ENCODE measurements at regions not wholly inside any gene's neighbourhood (a gene's known extent, or its start where the extent isn't known, plus 50 kb on each side); places are given as distances from the start of the nearest gene placed in this dataset.

DNA sequence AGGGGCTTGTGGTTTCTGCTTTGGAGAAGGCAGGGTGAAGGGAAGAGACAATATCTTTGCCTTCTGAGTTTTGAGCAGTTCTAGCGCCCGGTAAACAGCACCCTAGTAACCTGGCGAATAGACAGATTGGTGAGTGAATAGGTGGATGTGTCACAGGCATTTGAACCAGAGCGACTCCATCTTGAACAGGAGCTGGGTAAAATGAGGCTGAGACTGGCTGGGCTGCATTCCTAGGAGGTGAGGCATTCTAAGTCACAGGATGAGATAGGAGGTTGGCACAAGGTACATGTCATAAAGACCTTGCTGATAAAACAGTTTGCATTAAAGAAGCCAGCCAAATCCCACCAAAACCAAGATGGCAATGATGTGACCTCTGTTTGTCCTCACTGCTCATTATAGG is 643.6 kb upstream of the TMEM132C start:
- CTCF ChIA-PET, result interaction anchor here (0.9 kb wide), 1 partner anchor 54 kb away, joined by 3 read pairs; no protein-coding TSS in a partner anchor
- Histone ChIP-seq H3K79me2 (ENCODE audit: control insufficient read depth, insufficient read depth, low read length) (no peaks in the 10 kb centered on the region), H3K36me3 (ENCODE audit: control insufficient read depth in 2 of 2, insufficient read depth in 2 of 2, low read length in 1 of 2) (no peaks in the 10 kb centered on the region), H4K20me1 (ENCODE audit: control insufficient read depth, insufficient read depth) (no peaks in the 10 kb centered on the region), H3K4me1 (ENCODE audit: control insufficient read depth, insufficient read depth, low read length) (no peaks in the 10 kb centered on the region), H3K9me3 (replicated peaks; ENCODE audit: control insufficient read depth, insufficient read depth, low read length) (no peaks in the 10 kb centered on the region; the same call in 2 of the 3 replicates), H3K4me2 (ENCODE audit: control insufficient read depth, insufficient read depth) (no peak overlapping the region), H3K4me3 (no peak overlapping the region), H2AFZ (ENCODE audit: control insufficient read depth, low read depth, low read length) (no peak overlapping the region), H3K27me3 (replicated peaks in 1 of 2; ENCODE audit: control insufficient read depth in 2 of 2, insufficient read depth in 2 of 2, low read length in 1 of 2) (no peaks in the 10 kb centered on the region), H3K9ac (ENCODE audit: control insufficient read depth, insufficient read depth, low read length) (no peak overlapping the region), H3K27ac (ENCODE audit: control insufficient read depth, insufficient read depth) (no peak overlapping the region)
- POLR2A ChIA-PET, result no interaction called here
- BruUV-seq (replicated peaks), result no TSS peak
- WGBS (ENCODE audit: insufficient coverage, insufficient replicate concordance, low lambda C conversion rate, missing lambda C conversion rate), result 29% methylated on average over 4 of the region's 4 CpGs
- FAIRE-seq (no peak), DNase-seq (ENCODE audit: low read depth, low spot score) (no peak), ATAC-seq (no peak)
- in situ Hi-C loops (cut with MboI) (no loop called here), intact Hi-C loops (cut with micrococcal nuclease; ENCODE audit: unreplicated experiment) (no loop called here)
- RAD21 ChIA-PET (ENCODE audit: unreplicated experiment), result no interaction called here
- TF ChIP-seq RAD21 (IDR thresholded peaks at IDR 0.05; ENCODE audit: insufficient read depth, low read depth, low read length), result no peak
- TF ChIP-seq MXI1 (IDR thresholded peaks at IDR 0.05; ENCODE audit: low read depth, low read length), result no peak
- TF ChIP-seq NFXL1 (IDR thresholded peaks at IDR 0.05; ENCODE audit: borderline replicate concordance), result no peak
- TF ChIP-seq POU2F2 (IDR thresholded peaks at IDR 0.05; ENCODE audit: borderline replicate concordance, low read depth, low read length), result no peak
- TF ChIP-seq, protein P1, sequence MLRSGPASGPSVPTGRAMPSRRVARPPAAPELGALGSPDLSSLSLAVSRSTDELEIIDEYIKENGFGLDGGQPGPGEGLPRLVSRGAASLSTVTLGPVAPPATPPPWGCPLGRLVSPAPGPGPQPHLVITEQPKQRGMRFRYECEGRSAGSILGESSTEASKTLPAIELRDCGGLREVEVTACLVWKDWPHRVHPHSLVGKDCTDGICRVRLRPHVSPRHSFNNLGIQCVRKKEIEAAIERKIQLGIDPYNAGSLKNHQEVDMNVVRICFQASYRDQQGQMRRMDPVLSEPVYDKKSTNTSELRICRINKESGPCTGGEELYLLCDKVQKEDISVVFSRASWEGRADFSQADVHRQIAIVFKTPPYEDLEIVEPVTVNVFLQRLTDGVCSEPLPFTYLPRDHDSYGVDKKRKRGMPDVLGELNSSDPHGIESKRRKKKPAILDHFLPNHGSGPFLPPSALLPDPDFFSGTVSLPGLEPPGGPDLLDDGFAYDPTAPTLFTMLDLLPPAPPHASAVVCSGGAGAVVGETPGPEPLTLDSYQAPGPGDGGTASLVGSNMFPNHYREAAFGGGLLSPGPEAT (IDR thresholded peaks at IDR 0.05; ENCODE audit: low read depth), result no peak
- TF ChIP-seq NFYB (IDR thresholded peaks at IDR 0.05; ENCODE audit: insufficient read depth, low read depth, low read length), result no peak
- no peak for TF ChIP-seq NFIC (IDR thresholded peaks at IDR 0.05; ENCODE audit: low read depth, low read length)
- no peak for TF ChIP-seq ZZZ3 (IDR thresholded peaks at IDR 0.05; ENCODE audit: control insufficient read depth, insufficient read length, low read depth)
- TF ChIP-seq CBX5 (IDR thresholded peaks at IDR 0.05; ENCODE audit: low read depth), result no peak
- TF ChIP-seq SRF (IDR thresholded peaks at IDR 0.05; ENCODE audit: low read depth in 2 of 2, low read length in 2 of 2), result no peak
- no peak for TF ChIP-seq SIX5 (IDR thresholded peaks at IDR 0.05; ENCODE audit: low read depth, low read length, severe bottlenecking)
- TF ChIP-seq MEF2A (IDR thresholded peaks at IDR 0.05; ENCODE audit: insufficient read depth, low read depth, low read length), result no peak
- SMC1A ChIA-PET (ENCODE audit: uncharacterized antibody, unreplicated experiment), result interaction anchor here (1.1 kb wide), 1 partner anchor 16 kb away, joined by 3 read pairs; no protein-coding TSS in a partner anchor
